ENCODE measurements at regions not wholly inside any gene's neighbourhood (a gene's known extent, or its start where the extent isn't known, plus 50 kb on each side); places are given as distances from the start of the nearest gene placed in this dataset.

- H3K4me2 ChIP-seq (ENCODE audit: control insufficient read depth, insufficient read depth) = no peak overlapping the region
- ATAC-seq (no peak), FAIRE-seq (no peak), DNase-seq (ENCODE audit: low read depth, low spot score) (no peak)
- H3K27me3 ChIP-seq (replicated peaks in 1 of 2; ENCODE audit: control insufficient read depth in 2 of 2, insufficient read depth in 2 of 2, low read length in 1 of 2) = no peaks in the 10 kb centered on the region
- no peak overlapping the region for H3K9ac ChIP-seq (ENCODE audit: control insufficient read depth, insufficient read depth, low read length)
- H3K4me1 ChIP-seq (ENCODE audit: control insufficient read depth, insufficient read depth, low read length) = no peaks in the 10 kb centered on the region
- no peaks in the 10 kb centered on the region for H3K9me3 ChIP-seq (replicated peaks; ENCODE audit: control insufficient read depth, insufficient read depth, low read length)
- in situ Hi-C loops (cut with MboI) = no loop called here
- CTCF ChIA-PET = no interaction called here
- H3K79me2 ChIP-seq (ENCODE audit: control insufficient read depth, insufficient read depth, low read length) = no peaks in the 10 kb centered on the region
- no peak overlapping the region for H3K4me3 ChIP-seq
- no TSS peak for BruUV-seq (replicated peaks)
- H3K36me3 ChIP-seq (ENCODE audit: control insufficient read depth in 2 of 2, insufficient read depth in 2 of 2, low read length in 1 of 2) = no peaks in the 10 kb centered on the region
- POLR2A ChIA-PET = no interaction called here
- H3K27ac ChIP-seq (ENCODE audit: control insufficient read depth, insufficient read depth) = no peak overlapping the region
- SMC1A ChIA-PET (ENCODE audit: uncharacterized antibody, unreplicated experiment) = no interaction called here
- 17% methylated on average over 11 of the region's 11 CpGs for WGBS (ENCODE audit: insufficient coverage, insufficient replicate concordance, low lambda C conversion rate, missing lambda C conversion rate)
- intact Hi-C loops (cut with micrococcal nuclease; ENCODE audit: unreplicated experiment) = no loop called here
- no peaks in the 10 kb centered on the region for H4K20me1 ChIP-seq (ENCODE audit: control insufficient read depth, insufficient read depth)
- RAD21 ChIA-PET (ENCODE audit: unreplicated experiment) = interaction anchor here (0.7 kb wide), 1 partner anchor 52 kb away, joined by 5 read pairs; no protein-coding TSS in a partner anchor
- no peak overlapping the region for H2AFZ ChIP-seq (ENCODE audit: control insufficient read depth, low read depth, low read length)
- TF ChIP-seq, protein P1, sequence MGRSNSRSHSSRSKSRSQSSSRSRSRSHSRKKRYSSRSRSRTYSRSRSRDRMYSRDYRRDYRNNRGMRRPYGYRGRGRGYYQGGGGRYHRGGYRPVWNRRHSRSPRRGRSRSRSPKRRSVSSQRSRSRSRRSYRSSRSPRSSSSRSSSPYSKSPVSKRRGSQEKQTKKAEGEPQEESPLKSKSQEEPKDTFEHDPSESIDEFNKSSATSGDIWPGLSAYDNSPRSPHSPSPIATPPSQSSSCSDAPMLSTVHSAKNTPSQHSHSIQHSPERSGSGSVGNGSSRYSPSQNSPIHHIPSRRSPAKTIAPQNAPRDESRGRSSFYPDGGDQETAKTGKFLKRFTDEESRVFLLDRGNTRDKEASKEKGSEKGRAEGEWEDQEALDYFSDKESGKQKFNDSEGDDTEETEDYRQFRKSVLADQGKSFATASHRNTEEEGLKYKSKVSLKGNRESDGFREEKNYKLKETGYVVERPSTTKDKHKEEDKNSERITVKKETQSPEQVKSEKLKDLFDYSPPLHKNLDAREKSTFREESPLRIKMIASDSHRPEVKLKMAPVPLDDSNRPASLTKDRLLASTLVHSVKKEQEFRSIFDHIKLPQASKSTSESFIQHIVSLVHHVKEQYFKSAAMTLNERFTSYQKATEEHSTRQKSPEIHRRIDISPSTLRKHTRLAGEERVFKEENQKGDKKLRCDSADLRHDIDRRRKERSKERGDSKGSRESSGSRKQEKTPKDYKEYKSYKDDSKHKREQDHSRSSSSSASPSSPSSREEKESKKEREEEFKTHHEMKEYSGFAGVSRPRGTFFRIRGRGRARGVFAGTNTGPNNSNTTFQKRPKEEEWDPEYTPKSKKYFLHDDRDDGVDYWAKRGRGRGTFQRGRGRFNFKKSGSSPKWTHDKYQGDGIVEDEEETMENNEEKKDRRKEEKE (IDR thresholded peaks at IDR 0.05) = no peak
- no peak for TF ChIP-seq RELB (IDR thresholded peaks at IDR 0.05; ENCODE audit: low read depth)
- no peak for TF ChIP-seq KLF5 (IDR thresholded peaks at IDR 0.05; ENCODE audit: partially characterized antibody)
- TF ChIP-seq ZBTB40 (IDR thresholded peaks at IDR 0.05; ENCODE audit: borderline replicate concordance) = no peak
- TF ChIP-seq, protein P2, sequence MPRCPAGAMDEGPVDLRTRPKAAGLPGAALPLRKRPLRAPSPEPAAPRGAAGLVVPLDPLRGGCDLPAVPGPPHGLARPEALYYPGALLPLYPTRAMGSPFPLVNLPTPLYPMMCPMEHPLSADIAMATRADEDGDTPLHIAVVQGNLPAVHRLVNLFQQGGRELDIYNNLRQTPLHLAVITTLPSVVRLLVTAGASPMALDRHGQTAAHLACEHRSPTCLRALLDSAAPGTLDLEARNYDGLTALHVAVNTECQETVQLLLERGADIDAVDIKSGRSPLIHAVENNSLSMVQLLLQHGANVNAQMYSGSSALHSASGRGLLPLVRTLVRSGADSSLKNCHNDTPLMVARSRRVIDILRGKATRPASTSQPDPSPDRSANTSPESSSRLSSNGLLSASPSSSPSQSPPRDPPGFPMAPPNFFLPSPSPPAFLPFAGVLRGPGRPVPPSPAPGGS (IDR thresholded peaks at IDR 0.05; ENCODE audit: borderline replicate concordance, insufficient read depth, low read depth, low read length, poor library complexity, severe bottlenecking) = no peak
- no peak for TF ChIP-seq NR2F1 (conservative IDR thresholded peaks at IDR 0.05)
- TF ChIP-seq CBX3 (IDR thresholded peaks at IDR 0.05; ENCODE audit: borderline replicate concordance, low read depth) = no peak
- TF ChIP-seq PAX5 (IDR thresholded peaks at IDR 0.05; ENCODE audit: borderline replicate concordance, low read depth, low read length) = no peak
- no peak for TF ChIP-seq HDAC2 (IDR thresholded peaks at IDR 0.05)
- TF ChIP-seq YY1 (IDR thresholded peaks at IDR 0.05; ENCODE audit: low read depth, low read length) = no peak
- TF ChIP-seq EP300 (IDR thresholded peaks at IDR 0.05; ENCODE audit: borderline replicate concordance in 1 of 2, control insufficient read depth in 1 of 2, low read depth in 2 of 2, low read length in 2 of 2) = no peak
- no peak for TF ChIP-seq PML (IDR thresholded peaks at IDR 0.05; ENCODE audit: low read length)
- TF ChIP-seq MYC (IDR thresholded peaks at IDR 0.05; ENCODE audit: insufficient read depth, insufficient read length, insufficient replicate concordance, low read length, severe bottlenecking) = no peak
- TF ChIP-seq RUNX3 (IDR thresholded peaks at IDR 0.05; ENCODE audit: low read length) = no peak
- TF ChIP-seq ZBED1 (IDR thresholded peaks at IDR 0.05; ENCODE audit: borderline replicate concordance) = no peak
- TF ChIP-seq NR2C2 (IDR thresholded peaks at IDR 0.05; ENCODE audit: borderline replicate concordance, control insufficient read depth, insufficient read length, low read depth) = no peak
Observed at GRCh38 chr16:86708431-86708830, 130.1 kb downstream of the FOXL1 start.
